ENCODE measurements at regions not wholly inside any gene's neighbourhood (a gene's known extent, or its start where the extent isn't known, plus 50 kb on each side); places are given as distances from the start of the nearest gene placed in this dataset.

DNA sequence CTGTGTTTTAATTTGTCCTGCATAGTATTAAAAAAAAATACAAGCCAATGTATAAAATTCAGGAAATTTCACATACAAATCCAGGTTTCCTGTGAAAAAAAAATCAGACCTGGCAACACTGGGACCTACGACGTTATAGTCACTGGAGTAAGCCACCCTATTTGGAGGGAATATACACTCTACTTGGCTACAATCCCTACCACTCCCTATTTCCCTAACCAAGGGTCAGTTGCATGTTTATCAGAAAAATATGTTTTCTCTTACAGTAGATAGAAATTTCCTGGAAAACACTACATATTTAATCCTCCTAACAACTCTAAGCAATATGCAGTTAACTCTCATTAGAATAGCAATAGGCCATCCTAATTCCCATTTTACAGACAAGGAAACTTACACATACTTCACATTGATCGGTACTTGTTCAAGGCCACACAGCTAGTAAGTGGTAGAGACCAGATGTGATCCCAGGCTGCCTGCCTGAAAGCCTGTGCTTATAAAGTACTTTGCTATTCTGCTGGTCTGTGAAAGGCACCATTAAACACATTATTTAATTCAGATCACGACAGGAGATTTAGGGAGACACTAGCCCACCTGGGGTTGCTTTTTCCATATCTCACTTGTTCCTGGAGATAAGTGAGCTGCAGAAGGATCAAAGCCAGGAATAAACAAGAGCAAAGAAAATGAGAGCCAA is 70.8 kb downstream of the MFAP3 start (continued):
- no peak for TF ChIP-seq PRDM10 (tag by site-specific recombination; IDR thresholded peaks at IDR 0.05)
- no peak for TF ChIP-seq ZNF626 (tag by site-specific recombination; IDR thresholded peaks at IDR 0.05)

- Histone ChIP-seq H3K4me1 (ENCODE audit: control insufficient read depth, insufficient read depth, low read length) (no peaks in the 10 kb centered on the region), H3K36me3 (ENCODE audit: control insufficient read depth in 2 of 2, insufficient read depth in 1 of 2, low read length in 2 of 2) (no peaks in the 10 kb centered on the region), H3K4me3 (ENCODE audit: low read depth, low read length) (no peak overlapping the region), H3K9me3 (ENCODE audit: control insufficient read depth, insufficient read depth, low read depth, low read length) (no peaks in the 10 kb centered on the region), H3K27ac (ENCODE audit: extremely low read depth, low read depth, low read length) (no peak overlapping the region)
- ChIA-PET POLR2A (interaction anchor here (1.4 kb wide), 1 partner anchor 80 kb away, joined by 4 read pairs; the partner anchor contains the start of gene GALNT10), CTCF (no interaction called here)
- TF ChIP-seq ZNF26 (tag by site-specific recombination; IDR thresholded peaks at IDR 0.05) (no peak), ZNF510 (tag by site-specific recombination; IDR thresholded peaks at IDR 0.05; ENCODE audit: insufficient replicate concordance) (no peak), PATZ1 (tag by site-specific recombination; IDR thresholded peaks at IDR 0.05) (no peak), SP2 (tag by site-specific recombination; IDR thresholded peaks at IDR 0.05) (no peak), ZNF16 (tag by site-specific recombination; IDR thresholded peaks at IDR 0.05; ENCODE audit: low read depth) (no peak), MYNN (tag by site-specific recombination; IDR thresholded peaks at IDR 0.05; ENCODE audit: borderline replicate concordance) (no peak), ZNF132 (tag by site-specific recombination; IDR thresholded peaks at IDR 0.05; ENCODE audit: borderline replicate concordance) (no peak), ZNF777 (tag by site-specific recombination; IDR thresholded peaks at IDR 0.05; ENCODE audit: borderline replicate concordance) (no peak), ZNF521 (tag by site-specific recombination; IDR thresholded peaks at IDR 0.05) (no peak), ZNF214 (tag by site-specific recombination; IDR thresholded peaks at IDR 0.05; ENCODE audit: borderline replicate concordance) (no peak)
These were observed 71.3 kb downstream of the MFAP3 start for GRCh38 chr5:154110107-154110453.

- TF ChIP-seq OSR2 (tag by site-specific recombination; IDR thresholded peaks at IDR 0.05): no peak
- no peak for TF ChIP-seq ZNF677 (tag by site-specific recombination; IDR thresholded peaks at IDR 0.05)
- no peak for TF ChIP-seq ZNF530 (tag by site-specific recombination; IDR thresholded peaks at IDR 0.05; ENCODE audit: low read depth)
- no peak for TF ChIP-seq ZNF221 (tag by site-specific recombination; IDR thresholded peaks at IDR 0.05; ENCODE audit: borderline replicate concordance)
- TF ChIP-seq ZBTB7A (tag by site-specific recombination; IDR thresholded peaks at IDR 0.05; ENCODE audit: low read depth): no peak
- TF ChIP-seq ZNF623 (tag by site-specific recombination; IDR thresholded peaks at IDR 0.05): no peak
- TF ChIP-seq ZNF558 (tag by site-specific recombination; IDR thresholded peaks at IDR 0.05): no peak
- no peak for TF ChIP-seq ZNF529 (tag by site-specific recombination; IDR thresholded peaks at IDR 0.05; ENCODE audit: insufficient replicate concordance)
- no peak for TF ChIP-seq ZNF292 (tag by site-specific recombination; IDR thresholded peaks at IDR 0.05; ENCODE audit: borderline replicate concordance, low read depth)
- no peak for TF ChIP-seq GLI4 (tag by site-specific recombination; IDR thresholded peaks at IDR 0.05)
- Histone ChIP-seq H3K4me3 (ENCODE audit: low read depth, low read length) (no peak overlapping the region), H3K27ac (ENCODE audit: extremely low read depth, low read depth, low read length) (no peak overlapping the region), H3K9me3 (ENCODE audit: control insufficient read depth, insufficient read depth, low read depth, low read length) (no peaks in the 10 kb centered on the region), H3K4me1 (ENCODE audit: control insufficient read depth, insufficient read depth, low read length) (no peaks in the 10 kb centered on the region), H3K36me3 (ENCODE audit: control insufficient read depth in 2 of 2, insufficient read depth in 1 of 2, low read length in 2 of 2) (no peaks in the 10 kb centered on the region)
- CTCF ChIA-PET: no interaction called here
- POLR2A ChIA-PET: no interaction called here
These were observed 71.9 kb downstream of the MFAP3 start for GRCh38 chr5:154110716-154111115.

All from HEK293 (cell line).